BJ (cell line): ENCODE measurements at regions not wholly inside any gene's neighbourhood (a gene's known extent, or its start where the extent isn't known, plus 50 kb on each side); places are given as distances from the start of the nearest gene placed in this dataset.
"Not testable (repeated sequence)": the region's sequence is repeated elsewhere in the genome, so short reads cannot be mapped to it uniquely, and the experiment has no call there.

Experiments used
- CTCF ChIA-PET: fragments of 350-600 bp; formaldehyde crosslinking; extraction: SDS; loops from one replicate; lab custom pipeline; 2021; ENCODE audit warnings: antibody characterized with exemption, inconsistent platforms; lab: Yijun Ruan, JAX
- POLR2A ChIA-PET: fragments of 300-600 bp; sonication (Branson Sonifier 250); formaldehyde crosslinking; extraction: SDS; loops from one replicate; lab custom pipeline; 2021; ENCODE audit warnings: antibody characterized with exemption; lab: Charles Lee
- DNase-seq: peaks from one replicate; pipeline ENCODE4 v3.0.0-alpha.2; 2011; ENCODE audit warnings: low read depth
- H3K27me3 ChIP-seq: 2 replicates; pipeline ENCODE4 v1.6.0; 2011; ENCODE audit warnings: low read length; ENCODE audit not compliant: control insufficient read depth, insufficient read depth
- H3K36me3 ChIP-seq: 2 replicates; pipeline ENCODE4 v1.5.1; 2011; ENCODE audit warnings: low read length; ENCODE audit not compliant: control insufficient read depth, insufficient read depth
- H3K4me3 ChIP-seq: 2 replicates; pipeline ENCODE4 v1.5.1; 2011; ENCODE audit warnings: low read depth, mild to moderate bottlenecking, control low read depth, low read length
- CTCF ChIP-seq: IDR thresholded peaks from 2 replicates; pipeline ENCODE4 v1.5.1; 2011; ENCODE audit warnings: low read depth, mild to moderate bottlenecking, control low read depth, inconsistent platforms, low read length, moderate library complexity; ENCODE audit not compliant: insufficient read depth

DNA sequence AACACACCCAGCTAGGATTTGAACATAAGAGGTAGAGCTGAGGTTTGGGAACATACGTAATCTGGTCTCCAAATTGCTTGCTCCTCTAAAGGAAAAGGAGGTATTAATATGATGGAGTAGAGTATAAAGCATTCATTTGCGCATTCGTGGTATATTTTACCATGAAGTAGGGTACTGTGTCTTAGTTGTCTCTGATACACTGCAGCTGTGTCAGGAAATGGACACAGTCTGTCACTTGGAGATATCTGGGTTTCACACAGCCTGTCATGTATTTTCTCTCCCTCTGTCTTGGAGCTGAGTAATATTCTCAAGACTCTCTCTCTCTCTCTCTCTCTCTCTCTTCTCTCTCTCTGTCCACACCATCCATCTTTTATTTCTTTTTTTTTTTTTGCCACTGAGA, 274.8 kb upstream of the UGT8 start:
- Histone ChIP-seq H3K27me3 (no peaks in the 10 kb centered on the region), H3K36me3 (no peaks in the 10 kb centered on the region), H3K4me3 (no peak overlapping the region)
- no peak for DNase-seq
- ChIA-PET POLR2A (interaction anchor here (0.5 kb wide), 1 partner anchor 357 kb away, joined by 3 read pairs; no protein-coding TSS in a partner anchor), CTCF (no interaction called here)
- TF ChIP-seq CTCF, result no peak

DNA sequence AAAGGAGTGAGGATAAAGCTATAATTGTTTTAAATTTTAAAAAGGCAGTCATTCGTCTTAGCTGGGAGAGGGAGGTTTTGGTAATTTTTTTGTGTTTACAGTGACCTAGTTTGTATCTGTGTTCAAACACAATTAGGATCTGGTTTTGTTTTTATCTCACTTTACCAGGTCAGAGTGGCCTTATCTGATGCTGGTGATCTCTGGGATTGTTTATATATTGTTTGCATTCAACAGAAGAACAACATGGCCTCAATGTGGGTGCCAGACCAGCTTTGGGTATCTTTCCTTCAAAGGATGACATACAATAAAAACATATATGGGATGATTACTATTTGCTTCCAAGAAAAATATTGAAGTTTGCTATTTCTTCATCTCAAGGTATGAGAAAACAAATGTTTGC, 272.2 kb upstream of the UGT8 start:
- CTCF ChIA-PET, result interaction anchor here (1.0 to 1.5 kb wide), 2 partner anchors 15 to 21 kb away, joined by 3 to 4 read pairs; no protein-coding TSS in a partner anchor
- no peaks in the 10 kb centered on the region for H3K27me3 ChIP-seq
- H3K36me3 ChIP-seq, result no peaks in the 10 kb centered on the region
- H3K4me3 ChIP-seq, result no peak overlapping the region
- POLR2A ChIA-PET, result interaction anchor here (0.6 kb wide), 1 partner anchor 699 kb away, joined by 4 read pairs; no protein-coding TSS in a partner anchor
- TF ChIP-seq CTCF, result no peak
- DNase-seq, result no peak

DNA sequence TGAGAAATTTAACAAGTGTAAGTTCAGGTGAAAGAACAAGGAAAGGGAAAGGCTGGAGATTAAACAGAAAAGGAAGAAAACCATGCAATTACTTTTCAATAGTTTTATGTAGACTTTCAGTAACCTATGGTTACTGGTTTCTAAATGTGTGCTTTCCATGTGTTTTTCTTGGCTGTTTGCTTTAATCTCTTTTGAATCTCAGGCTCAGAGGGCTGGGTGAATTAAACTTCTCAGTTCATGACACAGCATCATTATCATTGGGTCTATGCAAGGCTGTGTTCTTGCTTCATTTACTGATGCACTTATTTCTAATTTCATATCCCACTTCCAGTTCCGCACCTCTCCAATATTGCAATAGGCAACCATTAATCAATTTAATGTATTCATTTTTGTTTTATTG, 266.5 kb upstream of the UGT8 start:
- Histone ChIP-seq H3K4me3 (no peak overlapping the region), H3K36me3 (no peaks in the 10 kb centered on the region), H3K27me3 (no peaks in the 10 kb centered on the region)
- no peak for DNase-seq
- ChIA-PET POLR2A (no interaction called here), CTCF (no interaction called here)
- TF ChIP-seq CTCF, result no peak

- CTCF ChIA-PET, POLR2A ChIA-PET, H3K4me3 ChIP-seq, DNase-seq, H3K27me3 ChIP-seq, H3K36me3 ChIP-seq: not testable (repeated sequence)
Observed at GRCh38 chr4:114334363-114334762, 264.2 kb upstream of the UGT8 start.

- DNase-seq, result no peak
- Histone ChIP-seq H3K4me3 (no peak overlapping the region), H3K36me3 (no peaks in the 10 kb centered on the region), H3K27me3 (no peaks in the 10 kb centered on the region)
- TF ChIP-seq CTCF, result no peak
- CTCF ChIA-PET, result no interaction called here
- POLR2A ChIA-PET, result no interaction called here
Observed at GRCh38 chr4:114334884-114335330, 263.7 kb upstream of the UGT8 start.

- no peaks in the 10 kb centered on the region for H3K36me3 ChIP-seq
- no peak for TF ChIP-seq CTCF
- ChIA-PET POLR2A (no interaction called here), CTCF (no interaction called here)
- H3K27me3 ChIP-seq, result no peaks in the 10 kb centered on the region
- H3K4me3 ChIP-seq, result no peak overlapping the region
- DNase-seq, result no peak
Observed at GRCh38 chr4:114335339-114335738, 263.3 kb upstream of the UGT8 start.
